GM19395 (cell line): ENCODE measurements at regions not wholly inside any gene's neighbourhood (a gene's known extent, or its start where the extent isn't known, plus 50 kb on each side); places are given as distances from the start of the nearest gene placed in this dataset.
"Not testable (repeated sequence)": the region's sequence is repeated elsewhere in the genome, so short reads cannot be mapped to it uniquely, and the experiment has no call there.

ENCODE experiments used
- ATAC-seq: cut with Tn5 transposase; IDR thresholded peaks from one replicate; pipeline ENCODE4 v1.9.1; 2021; ENCODE audit warnings: mild to moderate bottlenecking, moderate library complexity; ENCODE audit not compliant: unreplicated experiment

DNA sequence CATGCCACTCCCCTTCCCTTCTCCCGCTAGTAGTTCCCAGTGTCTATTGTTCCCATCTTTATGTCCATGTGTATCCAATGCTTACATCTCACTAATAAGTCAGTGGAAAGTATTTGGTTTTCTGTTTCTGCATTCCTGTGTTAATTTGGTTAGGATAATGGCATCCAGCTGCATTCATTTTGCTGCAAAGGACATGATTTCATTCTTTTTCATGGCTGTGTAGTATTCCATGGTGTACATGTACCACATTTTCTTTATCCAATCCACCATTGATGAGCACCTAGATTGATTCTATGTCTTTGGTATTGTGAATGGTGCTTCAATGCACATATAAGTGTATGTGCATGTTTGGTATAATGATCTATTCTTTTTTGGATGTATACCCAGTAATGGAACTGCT is 502.5 kb upstream of the MAP2 start:
- ATAC-seq, result not testable (repeated sequence)

DNA sequence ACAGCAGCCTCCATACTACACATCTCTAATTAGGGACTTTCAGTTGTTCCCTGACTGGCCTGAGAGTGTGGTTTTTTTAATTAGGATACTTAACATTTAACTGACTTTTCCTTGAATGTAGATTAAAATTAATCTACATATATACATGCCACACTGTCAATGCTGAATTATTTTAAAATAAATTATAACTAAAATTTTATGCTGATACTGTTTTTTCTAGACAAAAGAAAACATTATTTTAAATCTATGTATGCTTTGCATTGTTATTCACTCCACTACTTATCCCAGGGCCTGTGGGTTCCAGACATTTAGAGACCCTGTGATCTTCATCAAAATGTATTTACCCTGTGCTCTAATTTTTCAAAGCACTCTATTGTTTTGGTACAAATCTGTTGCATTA is 496.0 kb upstream of the MAP2 start:
- ATAC-seq, result no peak

DNA sequence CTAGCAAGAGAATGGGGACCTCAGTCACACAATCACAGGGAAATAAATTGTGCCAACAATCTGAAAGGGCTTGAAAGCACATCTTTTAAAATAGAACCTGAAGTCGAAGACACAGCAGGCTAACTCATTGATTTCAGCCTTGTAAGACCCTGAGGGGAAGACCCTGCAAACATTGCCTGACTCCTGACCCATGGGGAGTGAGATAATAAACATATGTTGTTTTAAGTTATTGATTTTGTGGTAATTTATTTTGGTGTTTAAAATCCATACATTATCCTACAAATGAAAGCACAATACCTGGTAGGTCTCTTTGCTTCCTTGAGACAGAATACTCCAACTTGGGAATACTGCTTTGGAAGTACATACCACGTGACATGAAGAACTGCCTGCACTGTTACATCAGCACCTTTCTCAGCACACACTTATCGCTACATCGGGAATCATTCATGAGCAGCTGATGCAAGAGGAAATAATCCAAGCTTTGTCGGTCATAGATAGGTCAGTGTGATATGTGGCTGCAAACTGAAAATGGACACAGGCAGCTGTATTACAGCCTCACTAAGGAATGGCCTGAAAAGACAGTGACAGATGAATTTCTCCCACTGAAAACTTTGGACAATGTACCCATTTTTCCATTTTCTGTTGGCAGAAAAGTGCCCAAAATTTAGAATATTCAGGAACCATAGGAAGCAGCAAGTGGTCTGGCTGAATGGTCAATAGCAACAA is 494.5 kb upstream of the MAP2 start:
- no peak for ATAC-seq

DNA sequence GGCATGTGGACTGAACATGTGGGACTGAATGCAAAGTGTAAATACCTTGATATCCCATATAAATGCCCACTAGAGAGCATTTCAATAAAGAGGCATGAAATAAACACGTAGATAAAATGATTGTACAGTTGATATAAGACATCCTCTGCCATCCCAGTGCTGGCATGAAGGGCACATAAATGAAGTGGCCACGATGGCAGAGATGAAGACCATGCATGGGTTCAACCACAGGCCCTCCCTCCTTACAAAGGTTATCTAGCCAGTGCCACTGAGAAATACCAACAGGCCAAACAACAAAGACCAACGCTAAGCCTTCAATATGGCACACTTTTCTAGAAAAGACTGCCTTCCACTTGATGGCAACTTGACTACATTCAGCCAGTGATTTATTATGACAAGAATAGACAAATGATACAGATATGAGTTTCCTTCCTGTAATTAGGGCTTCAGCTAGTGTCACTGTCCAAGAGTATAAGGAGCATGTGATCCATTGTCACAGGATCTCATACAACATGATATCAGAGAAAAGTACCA is 493.9 kb upstream of the MAP2 start:
- no peak for ATAC-seq

DNA sequence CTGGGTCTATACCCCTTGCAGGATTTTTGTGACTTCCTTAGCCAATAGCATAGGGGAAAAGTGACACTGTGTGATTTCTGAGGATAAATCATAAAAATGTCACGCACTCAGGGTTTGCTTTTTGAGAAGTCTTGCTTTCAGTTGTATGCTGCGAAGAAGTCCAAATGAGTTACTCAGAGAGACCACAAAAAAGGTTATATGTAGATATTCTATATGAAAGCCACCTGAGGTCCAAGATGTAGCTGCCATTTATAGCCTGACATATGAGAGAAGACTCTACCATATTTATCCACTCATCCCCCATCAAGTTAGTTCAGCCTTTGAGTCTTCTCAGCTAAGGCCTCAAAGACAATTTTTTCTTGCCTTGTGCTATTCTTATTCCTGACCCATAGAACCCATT is 488.3 kb upstream of the MAP2 start:
- ATAC-seq, result no peak

DNA sequence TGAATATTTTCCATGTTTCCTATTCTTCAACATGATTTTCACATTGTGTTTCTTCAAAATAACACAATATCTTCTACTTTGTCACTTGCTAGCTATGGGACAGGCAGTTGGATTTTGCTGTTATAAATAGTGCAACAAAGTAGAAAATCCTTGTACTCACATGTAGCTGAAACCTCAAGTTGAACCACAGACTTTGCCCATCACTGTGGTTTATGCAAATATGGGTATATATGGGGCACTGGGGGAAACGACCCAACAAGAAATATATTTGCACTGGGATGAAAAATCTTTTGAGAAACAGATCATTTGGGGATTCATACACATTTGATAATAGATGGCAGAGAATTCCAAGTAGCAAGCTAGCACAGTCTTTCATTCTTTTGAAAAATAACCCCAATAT is 486.3 kb upstream of the MAP2 start:
- ATAC-seq, result no peak

DNA sequence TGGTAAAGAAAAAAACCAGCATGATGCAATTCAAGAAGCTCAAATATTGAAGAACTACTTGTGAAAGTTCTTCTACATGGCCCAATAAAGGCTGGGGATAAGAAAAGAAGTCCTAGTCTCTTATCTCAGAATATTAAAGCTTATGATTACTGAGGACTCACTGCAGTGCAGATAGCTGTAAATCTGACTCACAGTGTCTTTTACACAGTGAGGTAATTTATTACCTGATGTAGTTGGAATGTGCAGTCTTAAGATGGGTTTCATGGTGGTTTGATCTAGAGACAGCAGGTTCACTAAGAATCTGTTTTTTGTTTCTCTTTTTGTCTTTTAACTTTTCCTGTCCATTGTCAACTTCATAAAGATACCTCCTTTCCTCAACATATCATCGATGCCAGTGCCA is 484.0 kb upstream of the MAP2 start:
- no peak for ATAC-seq

DNA sequence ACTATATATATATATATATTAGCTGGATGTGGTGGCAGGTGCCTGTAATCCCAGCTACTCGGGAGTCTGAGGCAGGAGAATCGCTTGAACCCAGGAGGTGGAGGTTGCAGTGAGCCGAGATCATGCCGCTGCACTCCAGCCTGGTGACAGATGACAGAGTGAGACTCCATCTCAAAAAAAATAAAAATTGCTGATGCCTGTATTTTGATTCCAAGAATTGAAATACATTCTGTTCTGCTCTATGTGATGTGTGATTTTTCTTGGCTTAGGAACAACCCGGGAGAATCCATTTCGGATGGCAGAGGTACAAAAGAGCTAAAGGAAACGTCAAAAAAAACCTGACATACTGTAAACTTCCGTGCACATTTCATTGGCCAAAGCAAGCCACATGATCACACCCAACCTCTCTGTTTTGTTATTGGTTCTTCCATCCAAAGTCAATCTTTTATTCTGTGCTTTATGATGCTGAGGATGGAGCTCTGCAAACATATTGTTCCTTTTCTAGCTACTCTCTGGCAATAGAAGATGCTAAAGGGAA is 478.1 kb upstream of the MAP2 start:
- no peak for ATAC-seq

DNA sequence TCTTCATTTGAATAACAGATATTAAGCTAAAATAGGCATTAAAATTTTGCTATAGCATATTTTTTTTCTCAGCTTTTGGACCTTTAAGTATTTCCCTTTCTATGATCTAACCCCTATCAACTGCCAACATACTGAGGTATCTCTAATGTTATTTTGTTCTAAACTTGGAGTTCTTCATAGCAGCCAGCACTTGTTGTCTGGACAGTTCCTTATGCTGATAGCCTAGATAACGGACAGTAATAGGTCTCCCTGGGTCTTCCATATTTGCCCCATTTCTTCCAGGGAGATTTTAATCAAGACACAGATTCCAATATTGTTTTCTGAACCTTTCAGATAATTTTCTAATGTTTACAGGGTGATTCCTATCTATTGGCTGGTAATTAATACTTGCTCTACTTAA is 475.8 kb upstream of the MAP2 start:
- no peak for ATAC-seq

DNA sequence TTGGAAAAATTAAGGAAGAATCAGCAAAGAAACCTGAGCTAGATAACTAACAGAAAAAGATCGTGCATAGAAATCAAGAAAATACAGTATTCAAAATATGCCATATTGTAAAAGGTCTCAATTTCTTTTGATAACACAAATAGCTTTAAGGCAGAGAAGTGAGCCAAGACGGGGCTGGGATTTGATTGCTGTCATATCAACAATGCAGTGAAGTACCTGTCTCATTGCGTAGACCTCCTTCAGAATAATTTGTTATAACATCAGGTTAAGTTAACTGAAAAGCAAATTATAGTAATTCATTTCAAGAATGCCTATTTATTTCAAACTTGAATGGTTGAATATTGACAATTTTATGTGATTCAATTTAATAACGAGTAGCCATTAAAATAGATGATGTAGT is 453.8 kb upstream of the MAP2 start:
- no peak for ATAC-seq

DNA sequence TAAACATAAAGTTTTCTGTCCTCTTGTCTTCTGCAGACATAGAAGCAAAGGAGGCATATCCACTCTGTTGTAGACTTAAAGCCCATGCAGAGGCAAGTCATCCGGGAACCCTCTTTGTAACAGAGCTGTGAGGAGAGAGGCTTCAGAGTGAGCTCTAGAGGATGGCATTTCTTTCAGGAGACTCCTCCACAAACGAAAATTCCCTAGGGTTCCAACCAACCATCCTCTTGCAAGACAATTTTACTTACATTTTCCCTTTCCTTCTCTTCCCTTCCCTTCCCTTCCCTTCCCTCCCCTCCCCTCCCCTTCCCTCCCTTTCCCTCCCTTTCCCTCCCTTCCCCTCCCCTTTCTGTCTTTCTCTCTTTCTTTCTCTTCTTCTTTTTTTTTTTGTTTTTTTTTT is 446.3 kb upstream of the MAP2 start:
- no peak for ATAC-seq

DNA sequence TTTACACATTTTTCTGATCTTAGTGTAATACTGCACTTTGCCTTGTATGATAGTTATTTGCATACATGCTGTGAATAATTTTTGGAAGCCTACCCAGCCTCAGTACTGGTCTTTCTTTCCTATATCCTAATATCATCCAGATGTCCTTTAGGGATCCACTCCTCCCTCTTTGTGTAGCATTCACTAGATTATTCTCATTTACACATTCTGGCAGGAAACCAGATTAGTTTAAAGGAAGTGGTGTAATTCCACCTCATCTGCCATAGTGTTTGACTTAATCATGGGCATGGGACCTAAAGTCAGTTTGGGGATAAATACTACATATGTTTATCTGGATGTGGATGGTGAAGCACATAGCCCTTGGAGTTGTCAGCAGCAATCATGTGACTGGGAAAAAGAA is 444.9 kb upstream of the MAP2 start:
- no peak for ATAC-seq

DNA sequence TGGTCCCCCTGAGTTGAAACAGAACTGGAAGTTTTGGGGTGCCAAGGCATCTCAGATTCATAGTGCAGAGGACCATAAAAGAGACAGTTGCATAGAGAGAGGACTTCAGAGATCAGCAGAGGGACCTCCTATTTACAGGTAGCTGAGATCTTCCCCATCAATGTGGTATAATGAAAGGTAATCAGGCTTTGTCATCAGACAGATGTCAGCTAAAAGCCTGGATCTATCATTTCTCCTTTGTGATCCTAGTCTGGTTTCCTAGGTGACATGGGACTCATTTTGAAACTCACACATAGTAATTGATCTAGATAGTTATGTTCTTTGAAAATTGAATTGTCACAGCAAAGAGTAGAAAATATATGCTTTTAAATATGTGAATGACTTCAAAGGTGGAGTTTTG is 443.5 kb upstream of the MAP2 start:
- no peak for ATAC-seq

DNA sequence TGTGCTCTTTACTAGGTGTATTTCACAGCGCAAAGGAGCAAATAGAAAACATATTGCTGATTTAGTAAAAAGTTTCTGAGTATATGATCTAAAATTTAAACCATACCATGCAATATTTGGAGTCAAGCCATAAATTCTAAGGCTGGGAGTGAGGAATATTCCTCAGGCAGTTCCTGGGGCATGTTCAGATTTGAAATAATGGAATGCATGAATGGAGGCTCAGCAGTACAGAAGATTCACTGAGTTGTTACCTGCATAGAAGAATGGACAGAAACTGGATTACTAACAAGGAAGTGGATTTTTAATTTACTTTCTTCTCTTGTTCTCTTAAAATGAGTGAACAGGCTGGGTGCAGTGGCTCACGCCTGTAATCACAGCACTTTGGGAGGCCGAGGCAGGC is 441.0 kb upstream of the MAP2 start:
- no peak for ATAC-seq

DNA sequence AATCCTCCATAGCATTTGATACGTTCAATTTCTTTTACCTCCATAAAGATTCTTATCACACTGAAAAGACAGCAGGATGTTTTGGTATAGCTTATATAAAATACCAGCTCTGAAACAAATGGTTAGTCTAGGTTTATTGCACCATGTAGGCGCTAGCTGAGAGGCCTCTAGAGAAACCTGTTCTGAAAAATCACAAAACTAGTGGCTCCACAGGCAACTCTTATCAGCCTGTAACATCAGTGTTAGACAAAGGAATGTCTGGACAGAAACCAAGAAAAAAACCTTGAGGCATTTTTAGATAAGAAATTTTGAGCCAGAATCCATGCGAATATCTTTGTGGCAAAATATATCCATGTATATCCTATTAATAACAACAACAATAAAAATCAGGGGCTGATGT is 440.4 kb upstream of the MAP2 start:
- no peak for ATAC-seq

DNA sequence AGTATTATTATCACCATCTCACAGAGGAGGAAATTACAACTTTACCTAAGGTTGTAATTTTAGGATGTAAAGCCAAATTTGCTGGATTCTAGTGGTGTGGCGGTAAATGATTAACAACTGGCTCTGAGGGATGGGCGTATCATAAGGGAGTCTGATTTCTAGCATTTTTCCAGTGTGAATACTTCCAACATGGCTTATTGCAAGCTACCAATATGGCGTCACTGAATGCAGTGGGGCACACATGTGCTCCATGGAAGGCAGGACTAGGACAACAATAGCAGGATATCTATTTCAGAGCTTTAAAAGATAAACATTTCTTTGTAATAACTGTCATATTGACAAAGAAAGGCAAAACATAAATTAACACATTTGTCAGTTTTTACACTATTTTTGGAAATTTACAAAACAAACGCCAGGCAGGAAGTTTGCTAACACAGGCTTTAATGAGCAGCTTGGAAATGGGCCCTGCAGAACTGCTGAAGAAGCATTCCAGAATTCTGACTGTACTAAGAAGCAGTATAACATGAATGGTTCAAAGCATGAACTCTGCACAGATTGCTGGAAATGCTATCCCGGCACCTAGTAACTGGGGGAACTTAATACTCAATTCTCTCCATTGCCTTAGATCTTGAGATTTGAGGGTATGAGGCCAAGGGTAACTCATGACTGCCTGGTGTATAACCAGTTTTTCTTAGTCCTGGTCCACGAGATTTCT is 439.3 kb upstream of the MAP2 start:
- no peak for ATAC-seq

DNA sequence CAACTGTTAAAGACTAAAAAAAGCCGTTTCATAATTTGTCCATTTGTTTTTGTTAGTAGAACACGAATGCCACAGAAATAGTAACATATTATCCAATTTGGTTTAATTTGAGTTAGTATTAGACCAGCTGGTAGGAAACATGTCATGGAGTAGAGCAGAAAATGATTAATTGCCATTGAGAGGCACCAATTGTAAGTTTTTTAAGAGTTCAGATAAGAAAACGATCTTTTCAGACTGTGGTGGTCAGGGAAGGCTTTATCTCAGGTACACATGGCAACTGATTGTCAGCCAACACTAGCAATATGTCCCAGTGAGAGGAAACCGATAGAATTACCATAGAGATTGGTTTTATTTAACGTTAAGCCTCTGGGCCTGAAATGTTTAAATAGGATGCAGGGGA is 438.2 kb upstream of the MAP2 start:
- ATAC-seq, result no peak

DNA sequence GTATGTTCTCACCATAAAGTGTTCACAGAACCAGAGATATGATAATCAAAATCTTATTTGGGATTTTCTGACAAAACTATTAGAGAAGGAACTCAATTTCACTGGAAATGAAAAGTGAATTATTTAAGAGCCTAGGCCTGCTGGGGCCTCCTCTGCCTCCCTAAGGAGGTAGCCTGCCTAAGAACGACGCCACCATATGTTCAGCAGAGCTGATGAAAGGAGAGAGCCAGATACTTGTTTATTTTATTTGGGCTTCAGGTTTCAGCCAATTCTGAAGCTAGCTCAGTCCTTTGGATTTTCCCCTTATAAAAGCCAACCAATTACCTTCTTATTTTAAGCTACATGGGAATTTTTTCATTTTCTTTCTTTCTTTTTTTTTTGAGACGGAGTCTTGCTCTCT is 433.1 kb upstream of the MAP2 start:
- ATAC-seq, result no peak

DNA sequence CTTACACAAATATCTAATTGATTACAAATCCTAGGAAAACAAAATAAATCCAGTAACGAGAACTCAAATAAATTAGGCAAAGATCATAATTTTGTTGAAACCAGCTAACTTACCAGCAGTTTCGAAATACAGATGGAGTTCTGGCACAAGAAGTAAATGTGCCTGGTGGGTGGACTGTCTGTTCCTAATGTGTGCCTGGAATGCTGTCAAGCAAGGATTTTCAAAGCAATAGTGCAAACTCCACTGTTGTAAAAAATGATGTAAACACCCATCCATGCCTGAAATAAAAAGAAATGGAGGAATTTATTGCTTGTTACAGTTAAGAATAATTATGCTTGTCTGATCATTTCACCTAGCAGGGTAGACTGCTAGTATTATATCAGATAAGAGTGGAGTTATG is 423.9 kb upstream of the MAP2 start:
- no peak for ATAC-seq

DNA sequence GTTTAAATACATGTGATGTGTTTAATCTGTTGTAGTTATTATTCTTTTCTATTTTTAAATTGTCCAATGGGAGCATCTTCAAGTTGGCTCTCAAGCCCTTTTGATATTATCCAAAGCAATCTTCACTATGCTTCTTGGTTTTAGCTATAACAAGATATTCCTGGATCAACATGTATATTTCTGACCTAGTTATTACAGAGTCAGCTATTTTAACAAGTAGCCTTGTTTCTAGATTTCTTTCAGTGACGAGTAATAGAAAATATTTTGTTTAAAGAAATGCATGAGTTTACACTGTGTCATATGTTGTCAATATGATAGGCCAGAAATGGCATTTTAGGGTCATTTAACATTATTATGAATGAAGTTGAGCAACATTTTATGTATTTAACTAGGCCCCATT is 421.8 kb upstream of the MAP2 start:
- ATAC-seq, result no peak

DNA sequence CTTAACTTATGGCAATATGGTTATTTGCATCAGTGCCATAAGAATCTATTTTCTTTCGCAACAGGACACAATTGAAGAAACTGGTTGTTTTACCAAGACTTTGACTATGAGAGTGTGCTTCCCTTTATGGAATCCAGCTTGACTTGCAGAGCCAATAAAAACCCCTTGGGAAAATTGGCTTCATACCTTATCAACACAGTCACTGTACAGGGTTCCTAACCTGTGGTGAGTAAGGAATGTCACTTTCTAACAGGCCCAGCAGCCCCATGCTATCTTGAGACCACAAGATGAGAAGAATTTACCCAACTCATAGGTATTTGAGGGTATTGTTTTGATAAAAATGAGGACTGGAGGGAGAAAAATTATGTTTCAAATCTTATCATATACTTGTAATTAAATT is 418.5 kb upstream of the MAP2 start:
- no peak for ATAC-seq

DNA sequence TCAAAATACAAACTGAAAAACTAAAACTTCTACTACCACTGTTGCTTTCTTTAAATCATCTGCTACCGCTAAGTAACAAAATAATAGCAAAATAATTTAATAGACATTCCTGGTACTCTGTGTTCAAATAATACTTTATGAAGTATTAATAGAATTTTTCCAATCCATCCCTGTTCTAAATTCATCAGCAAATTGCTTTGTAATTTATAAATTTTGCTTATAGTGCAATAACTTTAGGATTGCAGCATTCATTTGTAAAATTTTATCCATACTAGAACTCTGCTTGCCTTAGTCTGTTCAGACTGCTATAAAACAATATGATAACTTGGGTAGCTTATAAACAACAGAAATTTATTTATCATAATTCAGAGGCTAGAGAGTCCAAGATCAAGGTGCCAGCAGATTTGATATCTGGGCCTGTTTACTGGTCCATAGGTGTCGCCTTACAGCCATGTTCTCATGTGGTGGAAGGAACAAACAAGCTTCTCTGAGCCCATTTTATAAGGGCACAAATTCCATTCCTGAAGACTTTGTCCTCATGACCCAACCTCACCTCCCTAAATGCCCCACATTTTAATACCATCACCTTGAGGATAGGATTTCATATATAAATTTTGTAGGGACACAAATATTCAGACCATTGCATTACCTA is 415.1 kb upstream of the MAP2 start:
- ATAC-seq, result no peak
